B cell (primary cell): ENCODE measurements at regions not wholly inside any gene's neighbourhood (a gene's known extent, or its start where the extent isn't known, plus 50 kb on each side); places are given as distances from the start of the nearest gene placed in this dataset.

ENCODE experiments used
- ATAC-seq: fragments of 200-7000 bp; cut with Tn5 transposase; one replicate; pipeline ENCODE4 v1.10.0; 2021; ENCODE audit warnings: low read depth, mild to moderate bottlenecking, moderate number of reproducible peaks, moderate library complexity
- CTCF ChIA-PET: fragments of 350-600 bp; sonication (Branson Sonifier 250); formaldehyde crosslinking; loops from one replicate; lab custom pipeline; 2021; ENCODE audit warnings: antibody characterized with exemption, inconsistent platforms; lab: Charles Lee
- POLR2A ChIA-PET: fragments of 350-600 bp; sonication (Branson Sonifier 250); formaldehyde crosslinking; loops from one replicate; lab custom pipeline; 2021; ENCODE audit warnings: antibody characterized with exemption; lab: Charles Lee
- DNase-seq: peaks from one replicate; pipeline ENCODE4 v3.0.0; 2013
- H2AFZ ChIP-seq: 2 replicates; pipeline ENCODE4 v1.6.1; 2012; ENCODE audit warnings: mild to moderate bottlenecking, low read depth, low read length; ENCODE audit not compliant: insufficient read depth, poor library complexity, severe bottlenecking
- H3K27ac ChIP-seq, 2 donors: 1 replicate in 1 of 2; 2 replicates in 1 of 2; pipeline ENCODE4 v1.5.1; 2012 to 2013; ENCODE audit warnings: low read length in 2 of 2, mild to moderate bottlenecking in 2 of 2, moderate library complexity in 1 of 2
- H3K27me3 ChIP-seq, 4 experiments: fragments of 200-600 bp in 1 of 4; sonication (generic) in 1 of 4; replicated peaks in 1 of 4; 1 replicate in 2 of 4; 2 replicates in 2 of 4; pipeline versions ENCODE4 v1.6.1 to v1.7.0; 2013 to 2016; ENCODE audit warnings: low read length in 3 of 4, mild to moderate bottlenecking in 2 of 4, mixed read lengths in 1 of 4, moderate library complexity in 1 of 4; ENCODE audit not compliant: insufficient read depth in 4 of 4, control insufficient read depth in 3 of 4; ENCODE audit errors: control extremely low read depth in 1 of 4
- H3K36me3 ChIP-seq, 2 experiments: replicated peaks in 1 of 2; 1 replicate in 1 of 2; 2 replicates in 1 of 2; pipeline versions ENCODE4 v1.6.1 to v1.7.1; 2013; ENCODE audit warnings: low read length in 1 of 2; ENCODE audit not compliant: insufficient read depth in 2 of 2, control insufficient read depth in 1 of 2; ENCODE audit errors: control extremely low read depth in 1 of 2, extremely low read depth in 1 of 2
- H3K4me1 ChIP-seq, 2 donors: fragments of 200-600 bp in 1 of 2; sonication (generic) in 1 of 2; 1 replicate in 1 of 2; 2 replicates in 1 of 2; pipeline versions ENCODE4 v1.5.1 to v1.6.1; 2013 to 2017; ENCODE audit warnings: low read length in 2 of 2; ENCODE audit not compliant: control insufficient read depth in 2 of 2, insufficient read depth in 2 of 2
- H3K4me2 ChIP-seq: replicated peaks from 2 replicates; pipeline ENCODE3; 2012; ENCODE audit warnings: mild to moderate bottlenecking, low read depth, low read length; ENCODE audit not compliant: poor library complexity, severe bottlenecking
- H3K4me3 ChIP-seq, 5 experiments: fragments of 200-600 bp in 1 of 5; sonication (generic) in 1 of 5; 1 replicate in 3 of 5; 2 replicates in 2 of 5; pipeline versions ENCODE4 v1.5.1 to v1.7.0; 2011 to 2016; ENCODE audit warnings: low read length in 4 of 5, mild to moderate bottlenecking in 4 of 5, low read depth in 2 of 5, control low read depth in 1 of 5, moderate library complexity in 1 of 5; ENCODE audit not compliant: insufficient read depth in 1 of 5; ENCODE audit errors: control extremely low read depth in 1 of 5, extremely low read depth in 1 of 5
- H3K79me2 ChIP-seq: fragments of 200-600 bp; sonication (generic); one replicate; pipeline ENCODE4 v1.6.0; 2016; ENCODE audit warnings: low read length; ENCODE audit not compliant: control insufficient read depth, insufficient read depth
- H3K9ac ChIP-seq: fragments of 200-600 bp; sonication (generic); 2 replicates; pipeline ENCODE4 v1.6.1; 2017; ENCODE audit warnings: mild to moderate bottlenecking, low read length, moderate library complexity
- H3K9me3 ChIP-seq, 3 donors: one replicate each; pipeline versions ENCODE4 v1.6.1 to v1.7.1; 2013; ENCODE audit warnings: low read length in 2 of 3; ENCODE audit not compliant: control insufficient read depth in 2 of 3, insufficient read depth in 1 of 3; ENCODE audit errors: control extremely low read depth in 1 of 3
- H4K20me1 ChIP-seq: 2 replicates; pipeline ENCODE4 v1.6.0; 2012; ENCODE audit warnings: mild to moderate bottlenecking, low read length; ENCODE audit not compliant: insufficient read depth, control insufficient read depth, poor library complexity, severe bottlenecking
- H3K27ac Mint-ChIP-seq: one replicate; pipeline ENCODE4 v1.8.0; 2021; ENCODE audit warnings: mixed read lengths
- H3K27me3 Mint-ChIP-seq: one replicate; pipeline ENCODE4 v1.8.0; 2021; ENCODE audit warnings: mixed read lengths
- H3K4me1 Mint-ChIP-seq: one replicate; pipeline ENCODE4 v1.8.0; 2021; ENCODE audit warnings: mixed read lengths
- H3K4me3 Mint-ChIP-seq: one replicate; pipeline ENCODE4 v1.8.0; 2021; ENCODE audit warnings: mixed read lengths
- H3K9me3 Mint-ChIP-seq: one replicate; pipeline ENCODE4 v1.8.0; 2022; ENCODE audit warnings: mixed read lengths; ENCODE audit not compliant: insufficient read depth
- CTCF ChIP-seq: fragments of 200-600 bp; IDR thresholded peaks from one replicate; pipeline ENCODE4 v1.8.0; 2022; ENCODE audit warnings: antibody characterized with exemption, mild to moderate bottlenecking
- EZH2 ChIP-seq: IDR thresholded peaks from 2 replicates; pipeline ENCODE4 v1.6.1; 2012; ENCODE audit warnings: borderline replicate concordance, low read depth, mild to moderate bottlenecking, moderate library complexity, low read length; ENCODE audit not compliant: insufficient read depth, poor library complexity, severe bottlenecking
- WGBS: methylation state at CpG from one replicate; pipeline ENCODE4 v1.1.5; 2013; ENCODE audit warnings: missing lambda C conversion rate; ENCODE audit not compliant: insufficient coverage; 5-methylcytosine and 5-hydroxymethylcytosine counted together
- intact Hi-C: fragments of 100-400 bp; cut with micrococcal nuclease; formaldehyde crosslinking; loops from one replicate; pipeline ENCODE4 v1.10.0; 2022

GRCh38 chr6:121523628-121524027 lies 88.2 kb downstream of the GJA1 start:
- Histone ChIP-seq H3K4me2 (no peak overlapping the region), H3K27me3 (no peaks in the 10 kb centered on the region), H3K79me2 (no peaks in the 10 kb centered on the region), H3K9me3 (no peaks in the 10 kb centered on the region), H3K27ac (no peak overlapping the region), H3K36me3 (no peaks in the 10 kb centered on the region), H3K4me3 (no peak overlapping the region), H3K9ac (no peak overlapping the region), H4K20me1 (no peaks in the 10 kb centered on the region), H2AFZ (no peak overlapping the region), H3K4me1 (no peaks in the 10 kb centered on the region)
- Mint-ChIP-seq H3K27ac (no peak overlapping the region), H3K9me3 (no peaks in the 10 kb centered on the region), H3K27me3 (no peaks in the 10 kb centered on the region), H3K4me3 (no peak overlapping the region), H3K4me1 (no peaks in the 10 kb centered on the region)
- no peak for TF ChIP-seq CTCF
- no peak for TF ChIP-seq EZH2
- DNase-seq (no peak), ATAC-seq (no peak)
- intact Hi-C loops = no loop called here
- CTCF ChIA-PET = no interaction called here
- WGBS = 100% methylated on average over 1 of the region's 7 CpGs
- POLR2A ChIA-PET = no interaction called here

- H2AFZ ChIP-seq = no peak overlapping the region
- H3K27me3 ChIP-seq = no peaks in the 10 kb centered on the region
- H3K4me2 ChIP-seq = no peak overlapping the region
- WGBS = no CpG with 5 or more reads among the region's 1 CpG
- no peak overlapping the region for H3K4me3 ChIP-seq
- no peaks in the 10 kb centered on the region for H4K20me1 ChIP-seq
- no peaks in the 10 kb centered on the region for H3K79me2 ChIP-seq
- no peaks in the 10 kb centered on the region for H3K4me1 Mint-ChIP-seq
- H3K9me3 Mint-ChIP-seq = no peaks in the 10 kb centered on the region
- POLR2A ChIA-PET = no interaction called here
- no peaks in the 10 kb centered on the region for H3K27me3 Mint-ChIP-seq
- ATAC-seq (no peak), DNase-seq (no peak)
- TF ChIP-seq EZH2 (no peak), CTCF (no peak)
- H3K9ac ChIP-seq = no peak overlapping the region
- H3K4me1 ChIP-seq = no peaks in the 10 kb centered on the region
- no peaks in the 10 kb centered on the region for H3K36me3 ChIP-seq
- intact Hi-C loops = no loop called here
- H3K9me3 ChIP-seq = no peaks in the 10 kb centered on the region
- no peak overlapping the region for H3K27ac ChIP-seq
- CTCF ChIA-PET = no interaction called here
- no peak overlapping the region for H3K4me3 Mint-ChIP-seq
- H3K27ac Mint-ChIP-seq = no peak overlapping the region
These were observed 90.8 kb downstream of the GJA1 start for GRCh38 chr6:121526282-121526681.
